Cardiac muscle cell (in vitro differentiated cells and primary cell): ENCODE measurements at regions not wholly inside any gene's neighbourhood (a gene's known extent, or its start where the extent isn't known, plus 50 kb on each side); places are given as distances from the start of the nearest gene placed in this dataset.
"Not testable (repeated sequence)": the region's sequence is repeated elsewhere in the genome, so short reads cannot be mapped to it uniquely, and the experiment has no call there.

Experiments used
- DNase-seq, 2 donors: peaks; one replicate each; pipeline versions ENCODE4 v3.0.0 to v3.0.0-alpha.2; 2010 to 2017; ENCODE audit warnings: low read depth in 1 of 2, low spot score in 1 of 2
- H3K27ac ChIP-seq: fragments of 200-600 bp; sonication (generic); 2 replicates; pipeline ENCODE4 v1.5.1; 2016
- H3K27me3 ChIP-seq: fragments of 200-600 bp; sonication (generic); 2 replicates; pipeline ENCODE4 v1.6.0; 2016; ENCODE audit warnings: control low read depth
- H3K36me3 ChIP-seq: fragments of 200-600 bp; sonication (generic); 2 replicates; pipeline ENCODE4 v1.5.1; 2016; ENCODE audit warnings: control low read depth
- H3K4me1 ChIP-seq: fragments of 200-600 bp; sonication (generic); 2 replicates; pipeline ENCODE4 v1.8.1; 2017; ENCODE audit warnings: low read depth, mild to moderate bottlenecking, mixed run types
- H3K4me3 ChIP-seq: fragments of 200-600 bp; sonication (generic); 2 replicates; pipeline ENCODE4 v1.5.1; 2016; ENCODE audit warnings: mild to moderate bottlenecking
- H3K9me3 ChIP-seq: fragments of 200-600 bp; sonication (generic); 2 replicates; pipeline ENCODE4 v1.5.1; 2017; ENCODE audit warnings: low read depth, mild to moderate bottlenecking, control low read depth
- CTCF ChIP-seq: IDR thresholded peaks from 2 replicates; pipeline ENCODE4 v1.5.1; 2012; ENCODE audit warnings: low read depth, mild to moderate bottlenecking, low read length

- Histone ChIP-seq H3K36me3 (no peaks in the 10 kb centered on the region), H3K27ac (no peak overlapping the region), H3K4me1 (no peaks in the 10 kb centered on the region), H3K9me3 (no peaks in the 10 kb centered on the region), H3K27me3 (no peaks in the 10 kb centered on the region), H3K4me3 (no peak overlapping the region)
- no peak for TF ChIP-seq CTCF
- no peak for DNase-seq
These were observed 62.4 kb upstream of the GABRQ start for GRCh38 chrX:152575331-152575730.

- H3K27me3 ChIP-seq, H3K9me3 ChIP-seq: not testable (repeated sequence)
These were observed 50.2 kb upstream of the GABRQ start for GRCh38 chrX:152587523-152587922.

More at GRCh38 chrX:152587523-152587922, 50.2 kb upstream of the GABRQ start:
- not testable (repeated sequence) for H3K4me3 ChIP-seq, H3K36me3 ChIP-seq, DNase-seq, H3K4me1 ChIP-seq, H3K27ac ChIP-seq
